Cardiac muscle cell (in vitro differentiated cells and primary cell): ENCODE measurements at regions not wholly inside any gene's neighbourhood (a gene's known extent, or its start where the extent isn't known, plus 50 kb on each side); places are given as distances from the start of the nearest gene placed in this dataset.

Experiments used
- DNase-seq, 2 donors: peaks; one replicate each; pipeline versions ENCODE4 v3.0.0 to v3.0.0-alpha.2; 2010 to 2017; ENCODE audit warnings: low read depth in 1 of 2, low spot score in 1 of 2
- H3K27ac ChIP-seq: fragments of 200-600 bp; sonication (generic); 2 replicates; pipeline ENCODE4 v1.5.1; 2016
- H3K27me3 ChIP-seq: fragments of 200-600 bp; sonication (generic); 2 replicates; pipeline ENCODE4 v1.6.0; 2016; ENCODE audit warnings: control low read depth
- H3K36me3 ChIP-seq: fragments of 200-600 bp; sonication (generic); 2 replicates; pipeline ENCODE4 v1.5.1; 2016; ENCODE audit warnings: control low read depth
- H3K4me1 ChIP-seq: fragments of 200-600 bp; sonication (generic); 2 replicates; pipeline ENCODE4 v1.8.1; 2017; ENCODE audit warnings: low read depth, mild to moderate bottlenecking, mixed run types
- H3K4me3 ChIP-seq: fragments of 200-600 bp; sonication (generic); 2 replicates; pipeline ENCODE4 v1.5.1; 2016; ENCODE audit warnings: mild to moderate bottlenecking
- H3K9me3 ChIP-seq: fragments of 200-600 bp; sonication (generic); 2 replicates; pipeline ENCODE4 v1.5.1; 2017; ENCODE audit warnings: low read depth, mild to moderate bottlenecking, control low read depth
- CTCF ChIP-seq: IDR thresholded peaks from 2 replicates; pipeline ENCODE4 v1.5.1; 2012; ENCODE audit warnings: low read depth, mild to moderate bottlenecking, low read length

GRCh38 chr2:152858594-152859265 lies 140.3 kb downstream of the ARL6IP6 start:
- Histone ChIP-seq H3K4me3 (no peak overlapping the region), H3K4me1 (no peaks in the 10 kb centered on the region), H3K36me3 (no peaks in the 10 kb centered on the region), H3K27me3 (no peaks in the 10 kb centered on the region), H3K27ac (no peak overlapping the region), H3K9me3 (no peaks in the 10 kb centered on the region)
- no peak for DNase-seq
- no peak for TF ChIP-seq CTCF

- no peaks in the 10 kb centered on the region for H3K27me3 ChIP-seq
- H3K4me3 ChIP-seq: no peak overlapping the region
- H3K9me3 ChIP-seq: no peaks in the 10 kb centered on the region
- no peak for TF ChIP-seq CTCF
- H3K36me3 ChIP-seq: no peaks in the 10 kb centered on the region
- H3K27ac ChIP-seq: no peak overlapping the region
- peak in 1 of 2 donors; percentile 28 for DNase-seq
- no peaks in the 10 kb centered on the region for H3K4me1 ChIP-seq
Observed at GRCh38 chr2:152846697-152847470, 128.5 kb downstream of the ARL6IP6 start.

- Histone ChIP-seq H3K4me1 (no peaks in the 10 kb centered on the region), H3K4me3 (no peak overlapping the region), H3K27ac (no peak overlapping the region), H3K9me3 (no peaks in the 10 kb centered on the region), H3K36me3 (no peaks in the 10 kb centered on the region), H3K27me3 (no peaks in the 10 kb centered on the region)
- no peak for TF ChIP-seq CTCF
- no peak for DNase-seq
Observed at GRCh38 chr2:152835674-152836073, 117.3 kb downstream of the ARL6IP6 start.

GRCh38 chr2:152827944-152828343 lies 109.5 kb downstream of the ARL6IP6 start:
- no peak overlapping the region for H3K27ac ChIP-seq
- H3K27me3 ChIP-seq: no peaks in the 10 kb centered on the region
- DNase-seq: no peak
- H3K9me3 ChIP-seq: no peaks in the 10 kb centered on the region
- H3K4me1 ChIP-seq: no peaks in the 10 kb centered on the region
- no peak for TF ChIP-seq CTCF
- H3K4me3 ChIP-seq: no peak overlapping the region
- no peaks in the 10 kb centered on the region for H3K36me3 ChIP-seq

- Histone ChIP-seq H3K27ac (no peak overlapping the region), H3K36me3 (no peaks in the 10 kb centered on the region), H3K4me3 (no peak overlapping the region), H3K9me3 (no peaks in the 10 kb centered on the region), H3K4me1 (no peaks in the 10 kb centered on the region), H3K27me3 (no peaks in the 10 kb centered on the region)
- no peak for TF ChIP-seq CTCF
- no peak for DNase-seq
Observed at GRCh38 chr2:152826581-152827279, 108.3 kb downstream of the ARL6IP6 start.
